Panc1 (cell line): ENCODE measurements at regions not wholly inside any gene's neighbourhood (a gene's known extent, or its start where the extent isn't known, plus 50 kb on each side); places are given as distances from the start of the nearest gene placed in this dataset.

Source experiments
- CTCF ChIP-seq: fragments of 450-650 bp; IDR thresholded peaks from 2 replicates; pipeline ENCODE4 v1.5.1; 2017; ENCODE audit warnings: mild to moderate bottlenecking
- POLR2AphosphoS5 ChIP-seq: IDR thresholded peaks from 2 replicates; pipeline ENCODE4 v1.6.1; 2012; ENCODE audit warnings: mild to moderate bottlenecking, low read depth, low read length, moderate library complexity
- SIN3A ChIP-seq: IDR thresholded peaks from 2 replicates; pipeline ENCODE4 v1.6.1; 2012; ENCODE audit warnings: low read depth, mild to moderate bottlenecking, low read length, moderate library complexity, borderline replicate concordance; ENCODE audit not compliant: insufficient read depth
- TF ChIP-seq, protein P1 (sequence below), 2 experiments: IDR thresholded peaks; 2 replicates each; pipeline ENCODE4 v1.6.1; 2011 to 2012; ENCODE audit warnings: low read depth in 2 of 2, control low read depth in 1 of 2, low read length in 1 of 2, mild to moderate bottlenecking in 1 of 2, moderate library complexity in 1 of 2; ENCODE audit not compliant: insufficient read depth in 1 of 2

- TF ChIP-seq CTCF (peak; percentile 91), POLR2AphosphoS5 (no peak), SIN3A (no peak)
- TF ChIP-seq, protein P1, sequence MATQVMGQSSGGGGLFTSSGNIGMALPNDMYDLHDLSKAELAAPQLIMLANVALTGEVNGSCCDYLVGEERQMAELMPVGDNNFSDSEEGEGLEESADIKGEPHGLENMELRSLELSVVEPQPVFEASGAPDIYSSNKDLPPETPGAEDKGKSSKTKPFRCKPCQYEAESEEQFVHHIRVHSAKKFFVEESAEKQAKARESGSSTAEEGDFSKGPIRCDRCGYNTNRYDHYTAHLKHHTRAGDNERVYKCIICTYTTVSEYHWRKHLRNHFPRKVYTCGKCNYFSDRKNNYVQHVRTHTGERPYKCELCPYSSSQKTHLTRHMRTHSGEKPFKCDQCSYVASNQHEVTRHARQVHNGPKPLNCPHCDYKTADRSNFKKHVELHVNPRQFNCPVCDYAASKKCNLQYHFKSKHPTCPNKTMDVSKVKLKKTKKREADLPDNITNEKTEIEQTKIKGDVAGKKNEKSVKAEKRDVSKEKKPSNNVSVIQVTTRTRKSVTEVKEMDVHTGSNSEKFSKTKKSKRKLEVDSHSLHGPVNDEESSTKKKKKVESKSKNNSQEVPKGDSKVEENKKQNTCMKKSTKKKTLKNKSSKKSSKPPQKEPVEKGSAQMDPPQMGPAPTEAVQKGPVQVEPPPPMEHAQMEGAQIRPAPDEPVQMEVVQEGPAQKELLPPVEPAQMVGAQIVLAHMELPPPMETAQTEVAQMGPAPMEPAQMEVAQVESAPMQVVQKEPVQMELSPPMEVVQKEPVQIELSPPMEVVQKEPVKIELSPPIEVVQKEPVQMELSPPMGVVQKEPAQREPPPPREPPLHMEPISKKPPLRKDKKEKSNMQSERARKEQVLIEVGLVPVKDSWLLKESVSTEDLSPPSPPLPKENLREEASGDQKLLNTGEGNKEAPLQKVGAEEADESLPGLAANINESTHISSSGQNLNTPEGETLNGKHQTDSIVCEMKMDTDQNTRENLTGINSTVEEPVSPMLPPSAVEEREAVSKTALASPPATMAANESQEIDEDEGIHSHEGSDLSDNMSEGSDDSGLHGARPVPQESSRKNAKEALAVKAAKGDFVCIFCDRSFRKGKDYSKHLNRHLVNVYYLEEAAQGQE (IDR thresholded peaks at IDR 0.05; ENCODE audit: insufficient read depth in 1 of 2, low read depth in 2 of 2, low read length in 1 of 2), result no peak
These were observed 80.0 kb upstream of the DBX2 start for GRCh38 chr12:45130881-45131281.
